ENCODE measurements at regions not wholly inside any gene's neighbourhood (a gene's known extent, or its start where the extent isn't known, plus 50 kb on each side); places are given as distances from the start of the nearest gene placed in this dataset.

DNA sequence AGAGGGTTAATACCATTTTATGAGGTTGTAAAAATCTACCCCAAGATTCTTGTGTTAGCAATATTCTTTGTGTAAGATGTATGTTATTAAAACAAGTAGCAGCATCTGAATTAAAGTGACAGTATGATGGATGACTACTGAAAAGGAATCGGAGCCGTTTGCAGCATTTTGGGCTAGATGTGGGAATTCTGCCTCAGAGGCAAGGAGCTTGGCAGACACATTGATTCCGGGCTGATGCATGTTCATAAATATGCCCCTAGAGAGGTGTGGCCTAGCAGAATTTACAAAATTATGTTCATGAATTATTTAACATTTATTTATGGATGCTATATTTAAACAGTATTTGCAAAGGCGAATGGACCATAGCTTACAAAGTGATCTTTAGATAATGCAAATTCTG is 389.0 kb upstream of the ETAA1 start:
- TF ChIP-seq JUND (IDR thresholded peaks at IDR 0.05; ENCODE audit: low read depth) = no peak
- in situ Hi-C loops (cut with HindIII; ENCODE audit: low pct_unique_long_range_greater_than_20kb, low sequenced_read_pairs) = no loop called here
- no peak for DNase-seq (ENCODE audit: low read depth in 1 of 2, low spot score in 1 of 2)

DNA sequence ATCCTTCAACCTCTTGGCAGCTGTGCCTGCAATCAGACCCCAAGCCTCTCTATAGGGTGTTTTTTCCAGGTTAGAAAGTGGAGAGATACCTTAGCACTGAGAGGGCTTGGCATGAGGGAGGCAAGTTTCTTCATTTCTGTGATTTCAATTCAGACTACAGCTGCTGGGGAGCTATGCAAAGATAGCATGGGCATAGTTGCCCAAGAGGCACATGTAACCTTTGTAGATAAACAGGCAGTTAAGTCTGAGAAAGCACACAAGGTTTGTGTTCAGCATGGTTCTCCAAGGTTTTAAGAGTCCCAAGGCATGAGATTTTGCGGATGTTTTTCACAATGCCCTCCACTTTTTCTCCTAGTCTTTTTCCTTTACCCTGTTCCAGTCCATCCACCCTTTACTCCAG is 385.0 kb upstream of the ETAA1 start:
- in situ Hi-C loops (cut with HindIII; ENCODE audit: low pct_unique_long_range_greater_than_20kb, low sequenced_read_pairs) = no loop called here
- no peak for DNase-seq (ENCODE audit: low read depth in 1 of 2, low spot score in 1 of 2)
- no peak for TF ChIP-seq JUND (IDR thresholded peaks at IDR 0.05; ENCODE audit: low read depth)

DNA sequence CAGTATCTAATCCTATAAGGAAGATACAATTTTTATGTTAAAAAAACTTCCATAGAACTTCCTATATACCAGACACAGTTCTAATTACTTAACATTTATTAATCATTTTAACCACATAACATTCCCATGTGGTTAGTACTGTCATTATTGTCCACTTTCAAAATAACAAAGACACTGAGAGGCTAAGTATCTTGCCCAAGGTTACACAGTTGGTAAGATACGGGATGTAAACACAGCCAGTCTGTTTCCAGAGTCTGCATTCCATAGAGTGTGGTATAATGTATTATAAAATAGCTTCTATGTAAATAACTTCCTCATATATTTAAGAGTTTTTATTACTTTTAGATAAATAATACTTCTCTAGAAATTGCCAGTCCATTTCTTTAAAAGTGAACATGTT is 383.3 kb upstream of the ETAA1 start:
- in situ Hi-C loops (cut with HindIII; ENCODE audit: low pct_unique_long_range_greater_than_20kb, low sequenced_read_pairs) = no loop called here
- TF ChIP-seq JUND (IDR thresholded peaks at IDR 0.05; ENCODE audit: low read depth) = no peak
- DNase-seq (ENCODE audit: low read depth in 1 of 2, low spot score in 1 of 2) = no peak

DNA sequence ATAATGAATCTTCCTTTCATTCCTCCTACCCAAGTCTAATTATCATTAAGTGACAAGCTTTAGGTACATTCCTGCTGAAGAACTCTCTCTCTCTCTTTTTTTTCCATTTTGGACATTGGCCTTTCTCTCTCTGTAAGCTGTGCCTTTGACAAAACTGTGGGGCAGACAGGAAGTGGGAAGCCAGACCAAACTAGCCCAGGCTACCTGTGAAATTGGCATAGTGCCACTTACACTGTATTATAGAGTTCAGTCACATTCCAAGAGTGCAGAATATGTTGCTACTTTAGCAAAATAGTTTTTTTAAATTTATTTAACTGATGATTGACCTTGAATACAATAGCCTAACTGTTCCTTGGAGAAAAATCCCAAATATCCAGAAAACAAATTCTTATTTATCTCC is 381.5 kb upstream of the ETAA1 start:
- TF ChIP-seq JUND (IDR thresholded peaks at IDR 0.05; ENCODE audit: low read depth) = no peak
- in situ Hi-C loops (cut with HindIII; ENCODE audit: low pct_unique_long_range_greater_than_20kb, low sequenced_read_pairs) = no loop called here
- DNase-seq (ENCODE audit: low read depth in 1 of 2, low spot score in 1 of 2) = no peak

DNA sequence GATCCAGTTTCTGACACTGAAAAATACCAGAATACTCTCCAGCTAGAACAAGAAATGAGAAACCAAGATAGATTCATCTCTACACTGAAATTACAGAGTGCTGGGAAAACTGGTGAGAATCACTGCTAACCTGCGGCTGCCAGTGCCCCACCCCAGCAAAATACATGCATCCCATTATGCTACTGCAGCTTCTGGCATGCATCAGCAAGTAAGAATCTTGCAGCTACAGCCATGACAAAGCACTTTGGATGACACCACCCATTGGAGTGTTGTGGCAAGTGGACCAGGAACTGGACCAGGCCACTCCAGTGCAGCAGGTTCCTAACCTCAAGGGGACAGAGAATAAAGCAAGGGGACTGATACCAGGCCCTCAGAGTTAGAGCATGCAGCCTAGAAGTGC is 378.8 kb upstream of the ETAA1 start:
- no peak for DNase-seq (ENCODE audit: low read depth in 1 of 2, low spot score in 1 of 2)
- TF ChIP-seq JUND (IDR thresholded peaks at IDR 0.05; ENCODE audit: low read depth) = no peak
- in situ Hi-C loops (cut with HindIII; ENCODE audit: low pct_unique_long_range_greater_than_20kb, low sequenced_read_pairs) = no loop called here

DNA sequence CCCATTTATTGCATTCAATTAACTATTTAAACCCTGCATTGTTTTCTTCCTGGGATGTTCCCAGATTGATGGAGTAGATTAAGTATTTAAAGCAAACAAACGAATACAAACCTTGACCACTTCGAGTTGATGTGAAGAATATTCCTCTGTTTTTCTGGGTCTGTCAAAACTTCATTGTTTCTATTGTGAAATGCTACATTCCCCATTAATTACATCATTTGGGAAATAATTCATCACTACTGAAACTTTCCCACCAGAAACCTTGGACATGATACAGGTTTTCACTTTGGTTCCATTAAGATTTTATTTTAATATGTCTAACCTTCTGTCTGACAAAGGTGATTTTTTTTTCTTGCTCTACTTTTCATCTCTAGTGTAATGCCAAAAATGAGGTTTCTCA is 365.1 kb upstream of the ETAA1 start:
- in situ Hi-C loops (cut with HindIII; ENCODE audit: low pct_unique_long_range_greater_than_20kb, low sequenced_read_pairs) = no loop called here
- TF ChIP-seq JUND (IDR thresholded peaks at IDR 0.05; ENCODE audit: low read depth) = no peak
- no peak for DNase-seq (ENCODE audit: low read depth in 1 of 2, low spot score in 1 of 2)

DNA sequence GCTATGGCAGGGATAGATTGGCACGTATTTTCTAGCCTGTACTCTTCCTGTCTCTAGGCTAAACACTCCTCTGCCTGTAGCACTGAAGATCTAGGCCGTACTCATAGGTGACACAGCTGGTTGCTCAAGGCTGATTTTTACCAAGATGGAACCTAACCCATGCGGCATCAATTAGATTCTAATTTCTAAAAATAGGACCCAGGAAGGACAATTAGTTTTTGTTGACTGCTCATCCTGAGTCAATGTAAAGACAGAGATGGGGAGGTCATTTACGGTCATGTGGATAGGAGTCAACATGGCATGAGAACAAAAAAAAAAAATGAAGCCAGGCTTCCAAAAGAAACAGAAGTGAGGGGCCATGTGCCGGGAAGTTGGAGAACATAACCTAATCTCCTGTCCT is 360.7 kb upstream of the ETAA1 start:
- in situ Hi-C loops (cut with HindIII; ENCODE audit: low pct_unique_long_range_greater_than_20kb, low sequenced_read_pairs) = no loop called here
- TF ChIP-seq JUND (IDR thresholded peaks at IDR 0.05; ENCODE audit: low read depth) = no peak
- DNase-seq (ENCODE audit: low read depth in 1 of 2, low spot score in 1 of 2) = no peak

DNA sequence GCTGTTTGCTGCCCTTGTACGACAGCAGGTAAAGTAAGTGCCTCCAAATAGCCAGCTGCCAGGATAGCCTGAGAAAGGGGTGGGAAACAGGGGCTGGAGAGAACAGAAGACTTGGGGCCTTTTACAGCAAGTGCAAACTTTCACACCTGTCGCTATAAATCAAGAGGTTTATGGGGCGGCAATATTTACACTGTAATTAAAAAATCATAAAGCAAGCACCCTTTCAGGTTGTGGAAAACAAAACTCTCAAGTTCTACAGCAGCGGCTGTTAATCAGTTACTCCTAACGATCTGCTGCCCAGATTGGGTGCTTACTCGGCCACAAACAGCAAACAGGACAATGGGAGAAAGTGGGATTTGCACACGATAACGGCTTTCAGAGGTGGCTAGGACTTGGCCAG is 359.5 kb upstream of the ETAA1 start:
- in situ Hi-C loops (cut with HindIII; ENCODE audit: low pct_unique_long_range_greater_than_20kb, low sequenced_read_pairs) = no loop called here
- peak in 1 of 2 experiments; percentile 4 for DNase-seq (ENCODE audit: low read depth in 1 of 2, low spot score in 1 of 2)
- TF ChIP-seq JUND (IDR thresholded peaks at IDR 0.05; ENCODE audit: low read depth) = no peak

DNA sequence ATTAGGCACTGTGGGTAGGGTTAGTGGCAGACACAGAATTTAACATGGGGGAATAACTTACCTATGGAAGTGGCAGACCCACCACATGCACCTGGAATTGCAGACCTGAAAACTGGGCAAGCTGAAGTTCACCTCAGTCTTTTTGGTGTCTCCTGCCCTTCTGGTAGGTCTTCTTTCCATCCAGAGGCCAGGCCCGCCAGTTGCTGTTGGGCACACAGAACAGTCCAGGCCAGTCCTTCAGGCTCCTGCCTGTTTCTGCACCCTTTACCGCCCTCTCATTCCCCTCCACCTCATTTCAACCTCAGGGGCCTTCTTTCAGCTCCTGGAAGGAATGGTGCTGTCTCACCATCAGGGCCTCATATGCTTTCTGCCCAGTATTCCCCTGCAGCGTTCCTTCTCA is 358.9 kb upstream of the ETAA1 start:
- in situ Hi-C loops (cut with HindIII; ENCODE audit: low pct_unique_long_range_greater_than_20kb, low sequenced_read_pairs) = no loop called here
- no peak for DNase-seq (ENCODE audit: low read depth in 1 of 2, low spot score in 1 of 2)

DNA sequence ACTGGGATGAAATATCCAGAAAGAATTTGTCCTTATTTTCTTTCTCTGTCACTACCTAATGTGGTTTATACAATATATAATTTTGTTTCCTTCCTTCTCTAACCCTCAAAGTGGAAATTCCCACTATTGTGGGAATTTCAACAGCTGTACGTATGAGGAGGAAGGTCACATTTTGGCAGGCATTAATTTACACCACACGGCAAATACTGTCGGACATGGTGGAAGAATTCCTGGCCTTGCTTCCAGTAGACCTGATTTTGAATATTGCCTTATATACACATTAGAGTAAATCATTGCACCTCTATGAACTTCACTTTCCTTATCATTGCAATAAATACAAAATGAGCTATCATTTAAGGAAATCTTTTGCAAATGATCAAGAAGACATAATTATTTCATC is 358.1 kb upstream of the ETAA1 start:
- TF ChIP-seq JUND (IDR thresholded peaks at IDR 0.05; ENCODE audit: low read depth) = no peak
- in situ Hi-C loops (cut with HindIII; ENCODE audit: low pct_unique_long_range_greater_than_20kb, low sequenced_read_pairs) = no loop called here

More for the DNA sequence above, 358.9 kb upstream of the ETAA1 start:
- TF ChIP-seq JUND (IDR thresholded peaks at IDR 0.05; ENCODE audit: low read depth) = no peak

DNA sequence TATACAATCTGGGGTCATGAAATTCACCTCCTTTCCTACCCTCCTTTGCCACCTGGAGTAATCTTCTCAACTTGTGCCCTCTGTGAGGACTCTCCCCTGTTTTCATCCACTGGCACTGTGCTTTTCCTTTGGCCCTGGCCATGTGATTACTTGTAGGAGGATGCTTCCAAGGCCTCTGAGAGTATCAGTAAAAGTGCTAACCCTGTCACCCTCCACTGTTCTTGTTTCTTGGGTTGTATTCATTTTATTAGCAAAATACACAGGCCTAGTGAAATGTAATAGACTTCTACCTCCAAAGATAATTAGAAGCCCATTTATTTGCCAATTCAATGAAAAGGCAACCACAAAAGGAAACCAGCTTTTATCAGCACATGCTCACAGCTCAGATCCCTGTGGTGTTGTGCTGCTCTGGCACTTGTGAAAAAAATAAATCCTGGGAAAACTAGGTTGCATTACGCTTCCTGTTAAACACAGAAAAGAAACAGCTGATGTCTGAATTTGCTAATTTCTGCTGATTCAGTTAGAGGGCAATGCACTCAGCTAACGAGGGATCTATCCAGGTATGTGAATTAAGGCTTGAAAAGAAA is 357.5 kb upstream of the ETAA1 start:
- DNase-seq (ENCODE audit: low read depth in 1 of 2, low spot score in 1 of 2) = no peak
- TF ChIP-seq JUND (IDR thresholded peaks at IDR 0.05; ENCODE audit: low read depth) = no peak
- in situ Hi-C loops (cut with HindIII; ENCODE audit: low pct_unique_long_range_greater_than_20kb, low sequenced_read_pairs) = no loop called here

More for the DNA sequence above, 358.1 kb upstream of the ETAA1 start:
- no peak for DNase-seq (ENCODE audit: low read depth in 1 of 2, low spot score in 1 of 2)

DNA sequence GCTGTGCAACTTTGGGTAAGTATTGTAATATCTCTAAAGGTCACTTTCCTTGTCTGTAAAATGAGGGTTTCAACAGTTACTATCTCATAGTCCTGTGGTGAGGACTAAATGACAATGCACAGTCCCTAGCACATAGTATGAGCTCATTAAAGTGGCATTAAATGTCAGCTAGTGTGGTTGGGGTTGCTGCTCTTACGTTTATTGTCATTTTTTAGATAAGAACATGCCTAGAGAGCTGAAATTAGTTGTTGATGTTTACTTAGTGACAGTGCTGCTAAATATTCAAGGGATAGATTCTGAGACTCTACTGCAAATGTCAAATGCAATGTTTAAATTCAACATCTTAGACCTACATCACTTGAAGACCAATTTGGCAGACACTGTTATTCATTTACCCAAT is 356.1 kb upstream of the ETAA1 start:
- in situ Hi-C loops (cut with HindIII; ENCODE audit: low pct_unique_long_range_greater_than_20kb, low sequenced_read_pairs) = no loop called here
- TF ChIP-seq JUND (IDR thresholded peaks at IDR 0.05; ENCODE audit: low read depth) = no peak

DNA sequence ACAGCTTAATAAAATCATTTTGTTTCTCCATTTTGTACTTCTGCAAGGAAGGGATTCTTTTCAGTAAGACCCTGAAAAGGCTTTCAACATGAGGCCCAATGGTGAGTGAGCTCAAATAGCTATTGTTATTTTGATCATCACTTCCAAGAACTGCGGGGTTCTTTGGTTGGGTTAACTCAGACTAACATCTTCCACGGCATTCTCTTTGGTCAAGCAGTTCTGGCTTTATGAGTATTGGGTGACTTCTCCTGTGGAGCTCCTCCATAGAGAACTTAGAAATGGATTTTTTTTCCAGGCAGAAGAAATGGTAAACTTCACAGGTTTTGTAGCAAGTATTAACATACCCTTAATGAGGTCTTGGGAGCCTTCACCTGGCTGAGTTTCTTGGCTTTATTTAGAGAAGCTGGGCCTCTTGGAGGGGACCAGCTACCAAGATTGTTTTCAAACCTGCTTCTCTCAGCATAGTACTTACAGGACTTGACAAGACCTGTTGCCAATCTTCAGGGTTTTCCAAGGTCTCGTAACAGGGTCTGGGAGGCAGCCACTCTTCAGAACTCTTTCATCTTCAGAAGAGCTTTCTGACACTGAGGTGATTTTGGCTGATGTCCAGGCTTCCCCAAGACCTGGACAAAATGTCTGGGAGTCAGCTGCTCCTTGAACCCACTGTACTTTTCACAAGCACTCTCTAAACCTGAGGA is 353.2 kb upstream of the ETAA1 start:
- in situ Hi-C loops (cut with HindIII; ENCODE audit: low pct_unique_long_range_greater_than_20kb, low sequenced_read_pairs) = no loop called here
- DNase-seq (ENCODE audit: low read depth in 1 of 2, low spot score in 1 of 2) = no peak
- no peak for TF ChIP-seq JUND (IDR thresholded peaks at IDR 0.05; ENCODE audit: low read depth)

More for the DNA sequence above, 356.1 kb upstream of the ETAA1 start:
- DNase-seq (ENCODE audit: low read depth in 1 of 2, low spot score in 1 of 2) = no peak

DNA sequence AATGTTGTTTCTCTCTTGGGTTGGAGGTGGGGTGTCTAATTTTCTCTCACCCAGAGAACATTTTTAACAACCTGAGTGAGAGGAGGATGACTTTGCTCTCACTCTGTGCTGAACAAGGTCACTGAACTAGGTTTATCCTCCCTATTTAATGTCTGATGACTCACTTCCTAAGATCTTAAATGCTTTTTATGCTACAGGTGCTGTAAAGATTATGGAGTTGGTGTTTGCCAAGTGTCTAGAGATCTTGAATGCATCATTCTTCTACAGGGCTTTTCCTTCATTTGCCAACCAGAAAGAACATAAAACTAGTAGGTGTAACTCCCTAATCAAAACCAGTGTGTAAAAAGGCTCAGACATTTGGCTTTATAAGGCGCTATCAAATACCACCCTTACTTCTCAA is 350.5 kb upstream of the ETAA1 start:
- no peak for TF ChIP-seq JUND (IDR thresholded peaks at IDR 0.05; ENCODE audit: low read depth)
- in situ Hi-C loops (cut with HindIII; ENCODE audit: low pct_unique_long_range_greater_than_20kb, low sequenced_read_pairs) = no loop called here
- DNase-seq (ENCODE audit: low read depth in 1 of 2, low spot score in 1 of 2) = no peak
